GM13976 (cell line): ENCODE measurements at regions not wholly inside any gene's neighbourhood (a gene's known extent, or its start where the extent isn't known, plus 50 kb on each side); places are given as distances from the start of the nearest gene placed in this dataset.

Experiments used
- DNase-seq: peaks from one replicate; pipeline ENCODE4 v3.0.0; 2012; ENCODE audit warnings: low spot score
- in situ Hi-C: fragments of 300-500 bp; cut with MboI; formaldehyde crosslinking; loops from one replicate; pipeline ENCODE4 v1.12.0; 2022; ENCODE audit warnings: low sequenced_read_pairs, mixed read lengths, inconsistent platforms; ENCODE audit not compliant: unreplicated experiment
- TF ChIP-seq, protein P1 (sequence below): IDR thresholded peaks from 2 replicates; pipeline ENCODE4 v1.5.1; 2012; ENCODE audit warnings: borderline replicate concordance, mild to moderate bottlenecking; ENCODE audit not compliant: insufficient read depth; ENCODE audit errors: extremely low read depth, missing control alignments, control extremely low read depth

DNA sequence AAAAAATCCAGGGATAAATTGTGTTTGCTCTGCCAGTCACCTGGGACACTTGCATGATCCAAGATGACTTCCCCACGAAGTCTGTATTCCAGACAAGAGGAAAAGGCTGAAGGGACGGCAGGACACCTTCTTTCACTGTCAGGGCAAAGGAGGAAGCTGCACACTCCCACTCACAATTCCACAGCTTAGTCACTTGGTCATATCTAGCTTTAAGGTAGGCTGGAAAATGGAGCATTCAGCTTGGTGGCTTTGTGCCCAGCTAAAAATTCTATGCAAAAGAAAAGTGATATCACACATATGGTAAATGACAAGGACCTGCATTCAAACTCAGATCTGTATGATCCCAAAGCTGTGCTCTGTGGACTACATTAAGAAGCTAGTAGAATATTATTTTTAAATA lies 109.2 kb upstream of the TPM1 start:
- TF ChIP-seq, protein P1, sequence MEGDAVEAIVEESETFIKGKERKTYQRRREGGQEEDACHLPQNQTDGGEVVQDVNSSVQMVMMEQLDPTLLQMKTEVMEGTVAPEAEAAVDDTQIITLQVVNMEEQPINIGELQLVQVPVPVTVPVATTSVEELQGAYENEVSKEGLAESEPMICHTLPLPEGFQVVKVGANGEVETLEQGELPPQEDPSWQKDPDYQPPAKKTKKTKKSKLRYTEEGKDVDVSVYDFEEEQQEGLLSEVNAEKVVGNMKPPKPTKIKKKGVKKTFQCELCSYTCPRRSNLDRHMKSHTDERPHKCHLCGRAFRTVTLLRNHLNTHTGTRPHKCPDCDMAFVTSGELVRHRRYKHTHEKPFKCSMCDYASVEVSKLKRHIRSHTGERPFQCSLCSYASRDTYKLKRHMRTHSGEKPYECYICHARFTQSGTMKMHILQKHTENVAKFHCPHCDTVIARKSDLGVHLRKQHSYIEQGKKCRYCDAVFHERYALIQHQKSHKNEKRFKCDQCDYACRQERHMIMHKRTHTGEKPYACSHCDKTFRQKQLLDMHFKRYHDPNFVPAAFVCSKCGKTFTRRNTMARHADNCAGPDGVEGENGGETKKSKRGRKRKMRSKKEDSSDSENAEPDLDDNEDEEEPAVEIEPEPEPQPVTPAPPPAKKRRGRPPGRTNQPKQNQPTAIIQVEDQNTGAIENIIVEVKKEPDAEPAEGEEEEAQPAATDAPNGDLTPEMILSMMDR = no peak
- no peak for DNase-seq
- in situ Hi-C loops = no loop called here

DNA sequence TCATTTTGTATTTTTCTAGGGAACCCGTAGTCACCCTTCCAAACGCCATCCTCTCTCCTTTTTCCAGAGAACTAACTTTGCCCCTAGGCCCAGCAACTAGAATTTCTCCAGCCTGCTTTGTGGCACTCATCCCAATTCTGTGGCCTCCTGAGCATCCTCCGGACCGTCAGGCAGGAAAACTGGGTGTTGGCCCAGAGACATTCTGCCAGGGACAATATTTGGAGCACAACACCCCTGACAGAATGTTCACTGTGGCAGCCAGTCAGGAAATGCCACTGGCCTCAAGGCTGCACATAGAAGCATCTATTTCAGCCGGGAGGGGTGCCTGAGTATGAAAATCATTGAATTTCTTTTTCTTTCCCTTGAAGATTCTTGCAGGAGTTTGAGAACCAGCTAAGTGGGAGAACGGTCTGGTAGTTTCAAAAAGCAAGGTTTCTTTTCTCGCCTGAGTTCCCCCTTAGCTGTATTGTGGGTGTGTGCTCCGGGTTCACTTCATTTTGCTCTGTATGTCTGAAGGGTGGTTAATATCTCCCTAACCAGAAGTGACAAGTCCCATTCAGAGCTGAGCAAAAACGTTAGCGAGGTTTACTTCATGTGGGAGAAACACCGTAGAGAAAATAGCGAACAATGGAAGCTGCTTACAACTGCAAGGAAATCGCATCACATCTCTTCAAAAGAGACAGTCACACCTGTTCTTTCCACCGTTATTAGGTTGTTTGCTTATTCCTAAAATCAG lies 108.1 kb upstream of the TPM1 start:
- TF ChIP-seq, protein P1 = no peak
- in situ Hi-C loops = no loop called here
- DNase-seq = no peak

DNA sequence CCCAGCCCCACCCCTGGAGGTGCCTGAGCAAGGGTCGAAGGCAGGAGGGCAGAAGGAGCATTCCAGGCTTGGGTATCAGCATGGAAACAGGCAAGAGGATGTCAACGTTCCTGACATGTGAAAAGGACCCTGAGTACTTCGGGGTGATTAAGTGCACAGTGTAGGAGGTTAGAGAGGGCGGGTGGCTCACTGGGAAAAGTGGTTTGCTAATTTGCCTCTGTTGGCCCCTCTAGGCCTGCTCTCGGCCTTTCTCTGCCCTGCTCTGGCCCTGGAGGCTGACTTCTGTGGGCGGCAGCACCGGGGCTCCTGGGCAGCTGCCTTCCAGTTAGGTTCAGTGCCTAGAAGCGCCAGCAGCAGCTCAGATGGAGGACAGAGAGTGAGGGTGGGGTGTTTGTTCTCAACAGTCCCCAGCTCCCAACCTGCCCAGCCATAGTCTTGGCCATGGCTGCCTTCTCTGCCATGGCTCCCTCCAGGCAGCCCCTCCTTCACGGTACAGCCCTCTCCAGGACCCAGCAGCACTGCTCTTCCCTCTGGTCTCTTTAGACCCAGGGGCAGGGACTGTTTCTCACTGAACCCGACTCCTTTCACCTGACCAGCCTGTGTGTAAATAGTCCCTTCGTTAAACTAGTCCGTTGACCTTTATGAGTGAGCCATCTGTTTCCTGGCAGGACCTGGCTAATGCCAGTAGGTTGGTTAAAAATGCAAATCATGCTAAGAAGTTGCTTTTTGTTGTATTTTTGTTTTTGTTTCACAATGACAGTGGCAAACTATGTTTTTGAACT lies 107.1 kb upstream of the TPM1 start:
- TF ChIP-seq, protein P1 = no peak
- no peak for DNase-seq
- in situ Hi-C loops = no loop called here

DNA sequence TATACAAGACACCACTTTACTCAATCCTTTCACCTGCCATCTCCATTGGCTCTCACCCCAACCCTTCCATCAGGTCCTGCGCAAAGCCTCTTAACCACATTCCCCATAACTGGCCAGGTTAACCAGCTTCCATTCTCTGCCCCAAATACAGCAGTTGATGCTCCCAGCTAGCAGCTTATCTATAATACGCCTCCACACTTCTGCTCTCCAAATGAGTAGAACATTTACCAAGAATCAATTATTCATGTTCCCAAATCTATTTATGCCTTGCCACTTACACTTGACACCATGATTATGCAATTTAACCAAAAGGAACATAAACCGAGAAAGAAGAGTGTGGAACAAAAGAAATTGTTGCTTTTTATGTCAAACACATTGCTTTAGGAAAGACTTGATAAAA lies 103.7 kb upstream of the TPM1 start:
- TF ChIP-seq, protein P1 = no peak
- in situ Hi-C loops = no loop called here
- no peak for DNase-seq

DNA sequence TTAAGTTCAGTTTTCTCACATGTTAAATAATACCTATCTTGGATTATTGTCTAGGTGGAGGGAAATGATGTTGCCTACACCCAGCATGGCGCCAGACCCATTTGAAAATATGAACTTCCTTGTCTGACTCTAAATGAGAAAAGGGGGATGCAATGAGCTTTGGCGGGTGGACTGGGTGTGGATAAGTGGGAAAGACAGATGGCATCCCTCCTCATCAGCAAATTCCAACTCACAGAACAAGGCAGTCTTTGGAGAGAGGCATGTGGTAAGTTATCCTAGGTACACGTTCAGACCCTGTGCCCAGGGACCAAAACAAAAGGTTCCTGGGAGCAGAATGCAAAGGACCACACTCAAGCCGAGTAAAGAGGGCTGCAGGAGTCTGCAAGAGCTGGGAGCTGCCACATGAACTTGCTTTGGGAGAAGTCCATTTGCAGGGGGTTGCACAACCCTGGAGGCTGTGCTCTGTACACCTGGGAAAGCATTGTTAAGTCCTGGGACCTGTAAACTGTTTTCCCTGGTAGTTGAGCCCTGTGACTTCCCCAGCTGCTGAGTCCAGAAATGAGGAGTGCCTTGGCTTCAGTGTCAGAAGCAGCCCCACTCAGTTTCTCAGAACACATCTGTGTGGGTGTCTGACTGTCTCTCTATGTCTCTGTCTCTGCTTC lies 102.3 kb upstream of the TPM1 start:
- in situ Hi-C loops = no loop called here
- DNase-seq = no peak
- TF ChIP-seq, protein P1 = no peak

DNA sequence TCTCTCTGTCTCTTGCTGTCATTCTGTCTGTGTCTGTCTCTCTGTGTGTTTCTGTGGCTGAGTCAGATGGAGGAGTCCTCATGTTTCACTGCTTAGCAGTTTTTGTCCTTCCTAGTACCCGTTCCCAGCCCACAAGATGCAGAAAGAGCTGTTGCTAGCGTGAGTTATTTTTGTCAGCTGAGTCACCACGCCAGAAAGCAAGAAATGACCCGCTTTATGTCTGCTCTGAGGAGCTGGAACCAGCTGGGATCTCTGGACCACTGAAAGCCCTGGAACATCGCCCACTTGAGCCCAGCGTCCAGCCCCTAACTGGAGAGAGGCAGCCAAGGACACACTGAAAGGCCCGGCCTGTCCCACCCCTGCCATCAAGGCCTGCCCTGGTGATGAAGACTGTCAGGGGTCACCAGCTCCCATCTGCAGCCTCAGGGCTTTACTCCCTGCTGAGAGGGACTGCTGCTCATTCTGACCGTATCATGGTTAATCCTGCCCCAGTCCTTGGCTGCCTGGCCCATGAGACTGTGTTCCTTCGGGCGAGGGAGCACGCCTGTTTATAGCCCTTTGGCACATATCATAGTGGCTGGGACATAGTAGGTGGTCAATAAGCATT lies 101.7 kb upstream of the TPM1 start:
- in situ Hi-C loops = no loop called here
- TF ChIP-seq, protein P1 = no peak
- peak; percentile 32 for DNase-seq
